Testis (tissue), 2 donors: ENCODE measurements at regions not wholly inside any gene's neighbourhood (a gene's known extent, or its start where the extent isn't known, plus 50 kb on each side); places are given as distances from the start of the nearest gene placed in this dataset.

Source experiments
- CTCF ChIP-seq, 3 experiments: fragments of 450-650 bp in 2 of 3; fragments of 200-600 bp in 1 of 3; sonication (generic) in 1 of 3; IDR thresholded peaks; one replicate each; pipeline ENCODE4 v1.5.1; 2016 to 2019; ENCODE audit warnings: antibody characterized with exemption in 3 of 3, mild to moderate bottlenecking in 2 of 3, moderate library complexity in 1 of 3
- POLR2A ChIP-seq: fragments of 450-650 bp; IDR thresholded peaks from one replicate; pipeline ENCODE4 v1.6.1; 2017; ENCODE audit warnings: antibody characterized with exemption, mild to moderate bottlenecking, moderate library complexity

GRCh38 chr4:15148199-15148598 is 145.9 kb downstream of the CPEB2 start:
- TF ChIP-seq CTCF (IDR thresholded peaks at IDR 0.05) (no peak), POLR2A (no peak)
